Glomerular endothelial cell (primary cell): ENCODE measurements at regions not wholly inside any gene's neighbourhood (a gene's known extent, or its start where the extent isn't known, plus 50 kb on each side); places are given as distances from the start of the nearest gene placed in this dataset.
"Not testable (repeated sequence)": the region's sequence is repeated elsewhere in the genome, so short reads cannot be mapped to it uniquely, and the experiment has no call there.

Source experiments
- DNase-seq: peaks from one replicate; pipeline ENCODE4 v3.0.0-alpha.2; 2011; ENCODE audit warnings: low read depth, low spot score; ENCODE audit errors: extremely low read depth

DNA sequence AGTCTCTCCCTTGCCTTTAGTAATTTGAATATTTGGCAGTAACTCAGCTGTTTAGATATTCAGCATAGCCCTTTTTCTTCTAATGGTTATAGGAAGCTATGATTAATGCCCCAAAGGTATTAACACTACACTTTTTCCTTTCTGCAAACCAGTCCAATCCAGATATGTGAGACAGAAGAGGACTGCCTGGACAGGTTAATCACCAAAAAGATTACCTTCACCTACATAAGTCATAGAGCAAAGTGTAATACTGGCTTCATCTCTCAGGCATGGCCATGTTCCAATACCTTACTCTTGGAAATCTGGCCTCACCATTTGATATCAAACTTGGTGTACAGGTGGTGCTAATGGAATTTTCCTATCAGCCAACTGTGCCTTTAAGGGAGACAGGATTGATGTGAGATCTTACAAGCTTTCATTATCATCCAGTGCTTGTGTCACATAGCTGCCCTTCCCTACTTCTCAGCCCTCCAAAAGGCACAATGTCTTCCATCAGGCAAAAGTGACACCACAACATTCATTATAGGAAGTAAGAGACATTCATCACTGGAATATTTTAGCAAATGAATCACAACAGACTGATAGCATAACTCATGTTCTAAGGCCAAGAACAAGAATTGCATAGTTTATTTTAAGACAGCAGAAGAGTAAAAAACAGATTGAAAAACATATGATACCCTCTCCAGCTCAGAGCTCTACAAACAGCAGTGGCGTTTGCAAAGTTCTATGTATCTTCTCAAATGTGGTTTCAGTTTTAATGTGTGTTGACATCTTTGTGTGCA lies 91.2 kb upstream of the PAM start:
- DNase-seq, result no peak

GRCh38 chr5:102664616-102665335 lies 90.3 kb upstream of the PAM start:
- DNase-seq, result no peak

- no peak for DNase-seq
These were observed 88.8 kb upstream of the PAM start for GRCh38 chr5:102666164-102666946.

GRCh38 chr5:102668220-102668932 lies 86.7 kb upstream of the PAM start:
- DNase-seq, result no peak

GRCh38 chr5:102670224-102670836 lies 84.8 kb upstream of the PAM start:
- no peak for DNase-seq

GRCh38 chr5:102671033-102671734 lies 83.9 kb upstream of the PAM start:
- DNase-seq, result not testable (repeated sequence)

DNA sequence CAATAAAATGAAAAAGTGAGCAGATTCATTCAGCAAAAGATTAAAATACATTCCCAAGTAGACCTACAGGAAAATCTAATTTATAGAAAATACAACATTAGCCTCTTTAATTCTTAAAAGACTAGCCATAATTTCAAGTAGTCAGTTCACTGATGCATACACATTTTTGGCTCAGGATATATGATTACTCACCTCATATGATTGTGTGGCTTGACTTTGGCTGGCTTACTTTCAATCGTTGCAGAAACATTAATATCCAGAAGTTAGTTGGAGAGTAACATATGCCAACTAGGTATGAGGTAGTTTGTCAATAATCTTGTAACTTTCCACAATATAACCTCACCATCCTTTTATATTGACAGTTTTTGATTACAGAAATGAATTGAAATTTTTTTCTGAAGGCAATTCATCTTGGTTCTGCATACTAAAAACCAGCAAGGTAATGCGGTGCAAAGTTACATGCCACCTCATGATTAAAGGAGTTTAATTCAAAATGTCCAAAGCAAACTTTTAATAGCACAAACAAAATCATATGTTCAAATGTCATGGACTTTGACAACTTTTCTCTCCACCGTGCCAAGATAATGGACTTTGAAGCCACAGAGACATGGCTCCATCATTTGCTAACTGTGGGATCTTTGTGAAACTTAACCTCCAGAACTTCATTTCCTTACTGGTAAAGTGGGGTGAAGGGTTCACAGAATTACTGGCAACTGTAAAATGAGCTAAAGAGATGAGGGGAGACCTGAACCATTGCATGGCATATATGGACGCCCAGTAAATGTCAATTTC lies 76.6 kb upstream of the PAM start:
- no peak for DNase-seq

- peak; percentile 62 for DNase-seq
These were observed 73.6 kb upstream of the PAM start for GRCh38 chr5:102681403-102681983.

DNA sequence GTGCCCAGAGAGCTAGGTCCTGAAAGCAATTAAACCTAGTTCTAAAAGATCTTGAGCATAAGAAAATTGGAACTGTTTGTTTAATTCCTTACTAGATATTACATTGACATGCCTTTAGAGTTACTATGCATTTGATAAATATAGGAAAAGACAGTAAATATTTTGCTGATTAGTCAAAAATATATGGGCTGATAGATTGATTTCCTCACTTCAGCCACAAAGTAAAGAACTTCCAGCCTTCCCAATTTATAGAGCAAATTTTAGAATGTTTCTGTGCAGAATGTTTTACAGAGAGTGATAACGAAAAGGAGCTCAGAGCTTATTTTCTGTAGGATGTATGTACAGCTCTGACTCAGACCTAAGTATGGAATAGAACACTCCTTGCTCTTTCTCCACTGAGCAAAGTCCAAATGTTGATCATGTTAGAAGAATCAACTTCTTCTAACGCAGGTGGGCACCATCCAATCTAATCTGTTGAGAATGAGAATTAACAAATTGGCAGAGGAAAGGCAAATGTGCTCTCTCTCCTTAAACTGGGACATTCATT lies 72.9 kb upstream of the PAM start:
- no peak for DNase-seq

- DNase-seq, result not testable (repeated sequence)
These were observed 67.0 kb upstream of the PAM start for GRCh38 chr5:102688076-102688475.

- not testable (repeated sequence) for DNase-seq
These were observed 66.3 kb upstream of the PAM start for GRCh38 chr5:102688581-102689342.

- DNase-seq, result no peak
These were observed 64.2 kb upstream of the PAM start for GRCh38 chr5:102690910-102691309.

DNA sequence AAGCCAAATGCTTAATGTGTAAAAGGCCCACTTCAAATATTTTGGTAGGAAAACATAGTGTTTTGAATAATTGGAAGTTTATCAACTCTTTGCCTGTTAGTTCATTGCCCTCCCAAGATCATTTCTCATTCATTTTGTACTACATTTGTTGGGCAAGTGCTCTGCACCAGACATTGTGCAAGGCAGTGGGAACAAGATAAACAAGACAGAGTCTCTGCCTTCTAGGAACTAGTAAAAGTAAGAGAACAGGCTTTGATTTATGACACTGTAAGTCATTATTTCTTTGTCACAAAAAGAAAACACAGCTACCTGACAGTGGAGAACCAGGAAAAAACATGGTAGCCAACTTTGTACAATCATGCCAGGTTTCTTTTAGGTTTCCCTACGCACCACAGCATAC lies 63.7 kb upstream of the PAM start:
- no peak for DNase-seq

- no peak for DNase-seq
These were observed 54.8 kb upstream of the PAM start for GRCh38 chr5:102700120-102700831.

GRCh38 chr5:102700916-102701315 lies 54.2 kb upstream of the PAM start:
- DNase-seq, result no peak

DNA sequence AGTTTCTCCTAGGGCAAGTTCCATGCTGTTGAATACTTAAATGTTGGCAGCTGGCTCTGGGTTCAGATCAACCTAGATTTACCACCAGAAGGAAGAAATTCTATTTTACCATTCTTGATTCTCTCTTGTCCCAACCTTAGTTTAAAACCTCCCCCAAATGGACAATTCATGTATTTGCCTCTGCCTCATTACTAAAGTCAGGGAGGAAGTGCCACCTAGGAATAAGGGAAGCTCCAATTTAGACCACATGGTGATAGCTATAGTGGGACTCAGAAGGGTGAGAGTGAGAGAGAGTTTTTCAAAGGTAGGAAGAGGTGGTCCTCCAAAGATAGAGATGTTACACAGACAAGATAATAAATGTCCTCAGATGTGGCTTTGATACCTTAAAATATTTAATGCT lies 53.4 kb upstream of the PAM start:
- no peak for DNase-seq
